ENCODE measurements at regions not wholly inside any gene's neighbourhood (a gene's known extent, or its start where the extent isn't known, plus 50 kb on each side); places are given as distances from the start of the nearest gene placed in this dataset.

GRCh38 chr6:14638906-14639761 lies 521.6 kb downstream of the CD83 start:
- Histone ChIP-seq H3K27me3 (ENCODE audit: control insufficient read depth, insufficient read depth, low read length) (no peaks in the 10 kb centered on the region), H3K36me3 (ENCODE audit: control insufficient read depth, insufficient read depth, low read length) (no peaks in the 10 kb centered on the region), H3K4me3 (ENCODE audit: low read depth, low read length) (no peak overlapping the region)
- DNase-seq (ENCODE audit: low read depth): no peak
- no peak for TF ChIP-seq CTCF (IDR thresholded peaks at IDR 0.05; ENCODE audit: insufficient read depth, low read length, poor library complexity, severe bottlenecking)

- no peaks in the 10 kb centered on the region for H3K36me3 ChIP-seq (ENCODE audit: control insufficient read depth, insufficient read depth, low read length)
- no peaks in the 10 kb centered on the region for H3K27me3 ChIP-seq (ENCODE audit: control insufficient read depth, insufficient read depth, low read length)
- H3K4me3 ChIP-seq (ENCODE audit: low read depth, low read length): no peak overlapping the region
- no peak for DNase-seq (ENCODE audit: low read depth)
- no peak for TF ChIP-seq CTCF (IDR thresholded peaks at IDR 0.05; ENCODE audit: insufficient read depth, low read length, poor library complexity, severe bottlenecking)
These were observed 522.5 kb downstream of the CD83 start for GRCh38 chr6:14639983-14640599.

- no peak for TF ChIP-seq CTCF (IDR thresholded peaks at IDR 0.05; ENCODE audit: insufficient read depth, low read length, poor library complexity, severe bottlenecking)
- DNase-seq (ENCODE audit: low read depth): no peak
- no peak overlapping the region for H3K4me3 ChIP-seq (ENCODE audit: low read depth, low read length)
- no peaks in the 10 kb centered on the region for H3K36me3 ChIP-seq (ENCODE audit: control insufficient read depth, insufficient read depth, low read length)
- H3K27me3 ChIP-seq (ENCODE audit: control insufficient read depth, insufficient read depth, low read length): no peaks in the 10 kb centered on the region
These were observed 523.1 kb downstream of the CD83 start for GRCh38 chr6:14640631-14641030.

GRCh38 chr6:14641423-14642135 lies 524.0 kb downstream of the CD83 start:
- no peak overlapping the region for H3K4me3 ChIP-seq (ENCODE audit: low read depth, low read length)
- no peak for DNase-seq (ENCODE audit: low read depth)
- no peaks in the 10 kb centered on the region for H3K36me3 ChIP-seq (ENCODE audit: control insufficient read depth, insufficient read depth, low read length)
- no peaks in the 10 kb centered on the region for H3K27me3 ChIP-seq (ENCODE audit: control insufficient read depth, insufficient read depth, low read length)
- no peak for TF ChIP-seq CTCF (IDR thresholded peaks at IDR 0.05; ENCODE audit: insufficient read depth, low read length, poor library complexity, severe bottlenecking)

GRCh38 chr6:14642136-14642505 lies 524.5 kb downstream of the CD83 start:
- DNase-seq (ENCODE audit: low read depth): no peak
- no peak for TF ChIP-seq CTCF (IDR thresholded peaks at IDR 0.05; ENCODE audit: insufficient read depth, low read length, poor library complexity, severe bottlenecking)
- Histone ChIP-seq H3K27me3 (ENCODE audit: control insufficient read depth, insufficient read depth, low read length) (no peaks in the 10 kb centered on the region), H3K36me3 (ENCODE audit: control insufficient read depth, insufficient read depth, low read length) (no peaks in the 10 kb centered on the region), H3K4me3 (ENCODE audit: low read depth, low read length) (no peak overlapping the region)
